ENCODE measurements at regions not wholly inside any gene's neighbourhood (a gene's known extent, or its start where the extent isn't known, plus 50 kb on each side); places are given as distances from the start of the nearest gene placed in this dataset.
"Not testable (repeated sequence)": the region's sequence is repeated elsewhere in the genome, so short reads cannot be mapped to it uniquely, and the experiment has no call there.

- no peaks in the 10 kb centered on the region for H3K27me3 Mint-ChIP-seq
- no peak overlapping the region for H3K4me3 Mint-ChIP-seq
- no peaks in the 10 kb centered on the region for H3K36me3 Mint-ChIP-seq (ENCODE audit: low read depth)
- H3K4me1 Mint-ChIP-seq (ENCODE audit: low read depth): peaks cover 33% of the 10 kb centered on the region
- no peak overlapping the region for H3K27ac Mint-ChIP-seq
- no peaks in the 10 kb centered on the region for H3K9me3 Mint-ChIP-seq
Measured at GRCh38 chr12:75953312-75953906, 78.2 kb downstream of the PHLDA1 start.

GRCh38 chr12:75951399-75952278 lies 79.9 kb downstream of the PHLDA1 start:
- no peak overlapping the region for H3K4me3 Mint-ChIP-seq
- H3K4me1 Mint-ChIP-seq (ENCODE audit: low read depth): peaks cover 42% of the 10 kb centered on the region
- peak overlapping the region; percentile 11 for H3K27ac Mint-ChIP-seq
- no peaks in the 10 kb centered on the region for H3K27me3 Mint-ChIP-seq
- H3K9me3 Mint-ChIP-seq: no peaks in the 10 kb centered on the region
- no peaks in the 10 kb centered on the region for H3K36me3 Mint-ChIP-seq (ENCODE audit: low read depth)

DNA sequence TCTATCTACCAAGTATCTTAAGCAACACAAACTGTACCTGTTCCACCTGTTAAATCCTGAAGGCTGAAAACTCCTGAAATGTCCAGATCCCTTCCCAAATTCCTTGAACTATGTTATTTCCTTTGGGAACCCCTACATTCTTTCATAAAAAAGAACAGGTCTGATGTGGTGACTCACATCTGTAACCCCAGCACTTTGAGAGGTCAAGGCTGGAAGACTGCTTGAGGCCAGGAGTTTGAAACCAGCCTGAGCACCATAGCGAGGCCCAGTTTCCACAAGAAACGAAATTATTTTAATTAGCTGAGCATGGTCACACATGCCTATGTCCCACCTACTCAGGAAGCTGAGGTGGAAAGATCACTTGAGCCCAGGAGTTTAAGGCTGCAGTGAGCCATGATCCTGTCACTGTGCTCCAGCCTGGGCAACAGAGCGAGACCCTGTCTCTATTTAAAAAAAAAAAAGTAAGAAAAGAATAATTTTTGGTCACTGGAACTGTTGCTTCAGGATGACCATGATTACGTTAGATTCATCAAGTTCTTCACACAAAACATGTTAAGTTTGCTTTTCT lies 84.3 kb downstream of the PHLDA1 start:
- Mint-ChIP-seq H3K4me3 (no peak overlapping the region), H3K4me1 (ENCODE audit: low read depth) (peaks cover 49% of the 10 kb centered on the region), H3K36me3 (ENCODE audit: low read depth) (no peaks in the 10 kb centered on the region)

DNA sequence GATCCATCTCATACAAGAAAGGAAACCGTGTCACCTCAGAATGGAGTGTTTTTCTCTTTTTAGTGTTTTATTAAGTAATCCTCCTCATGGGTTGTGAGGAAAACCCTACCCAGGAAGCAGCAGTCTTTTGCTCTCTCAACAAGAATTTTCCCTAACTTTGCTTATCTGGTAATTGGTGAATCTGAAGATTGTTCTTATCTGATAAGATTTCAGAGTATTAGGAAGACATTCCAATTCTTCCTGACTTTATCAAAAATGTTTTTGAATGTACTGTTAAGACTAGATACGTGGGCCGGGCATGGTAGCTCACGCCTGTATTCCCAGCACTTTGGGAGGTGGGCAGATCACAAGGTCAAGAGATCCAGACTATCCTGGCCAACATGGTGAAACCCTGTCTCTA lies 86.0 kb downstream of the PHLDA1 start:
- Mint-ChIP-seq H3K36me3 (ENCODE audit: low read depth) (no peaks in the 10 kb centered on the region), H3K27me3 (no peaks in the 10 kb centered on the region), H3K27ac (peak overlapping the region; percentile 99), H3K9me3 (no peaks in the 10 kb centered on the region), H3K4me1 (ENCODE audit: low read depth) (peaks cover 39% of the 10 kb centered on the region), H3K4me3 (peak overlapping the region; percentile 62)

More for the DNA sequence above, 84.3 kb downstream of the PHLDA1 start:
- no peak overlapping the region for H3K27ac Mint-ChIP-seq
- H3K9me3 Mint-ChIP-seq: no peaks in the 10 kb centered on the region
- no peaks in the 10 kb centered on the region for H3K27me3 Mint-ChIP-seq

DNA sequence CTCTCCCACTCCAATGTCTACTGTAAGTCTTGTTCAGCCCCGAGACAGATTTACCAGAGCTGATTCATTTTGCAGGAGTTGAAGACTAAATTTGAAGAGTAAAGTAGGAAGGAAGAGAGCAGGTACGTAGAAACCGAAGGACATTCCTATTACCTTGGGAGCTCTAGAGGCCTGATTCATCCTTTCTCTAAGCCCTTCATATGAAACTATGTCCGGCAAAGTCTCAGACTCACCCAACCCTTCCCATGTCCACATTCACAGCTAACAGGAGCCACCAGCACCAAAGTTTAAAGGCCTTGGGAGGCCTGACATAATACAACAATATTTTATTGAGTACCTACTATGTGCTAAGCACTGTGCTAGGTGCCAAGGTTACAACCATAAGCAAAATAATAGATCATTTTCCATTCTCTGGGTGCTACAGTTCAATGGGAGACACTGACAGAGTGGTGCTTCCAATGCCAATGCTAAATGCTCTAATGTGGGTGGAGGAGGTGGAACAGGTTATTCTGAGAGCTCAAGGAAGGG lies 86.6 kb downstream of the PHLDA1 start:
- no peaks in the 10 kb centered on the region for H3K9me3 Mint-ChIP-seq
- H3K4me3 Mint-ChIP-seq: peak overlapping the region; percentile 62
- H3K27me3 Mint-ChIP-seq: no peaks in the 10 kb centered on the region
- H3K27ac Mint-ChIP-seq: peak overlapping the region; percentile 99
- H3K36me3 Mint-ChIP-seq (ENCODE audit: low read depth): no peaks in the 10 kb centered on the region
- H3K4me1 Mint-ChIP-seq (ENCODE audit: low read depth): peaks cover 40% of the 10 kb centered on the region

- Mint-ChIP-seq H3K4me1 (ENCODE audit: low read depth) (peaks cover 43% of the 10 kb centered on the region), H3K27ac (peak overlapping the region; percentile 99), H3K9me3 (no peaks in the 10 kb centered on the region), H3K27me3 (no peaks in the 10 kb centered on the region), H3K36me3 (ENCODE audit: low read depth) (no peaks in the 10 kb centered on the region), H3K4me3 (peak overlapping the region; percentile 62)
Measured at GRCh38 chr12:75944097-75944904, 87.3 kb downstream of the PHLDA1 start.

DNA sequence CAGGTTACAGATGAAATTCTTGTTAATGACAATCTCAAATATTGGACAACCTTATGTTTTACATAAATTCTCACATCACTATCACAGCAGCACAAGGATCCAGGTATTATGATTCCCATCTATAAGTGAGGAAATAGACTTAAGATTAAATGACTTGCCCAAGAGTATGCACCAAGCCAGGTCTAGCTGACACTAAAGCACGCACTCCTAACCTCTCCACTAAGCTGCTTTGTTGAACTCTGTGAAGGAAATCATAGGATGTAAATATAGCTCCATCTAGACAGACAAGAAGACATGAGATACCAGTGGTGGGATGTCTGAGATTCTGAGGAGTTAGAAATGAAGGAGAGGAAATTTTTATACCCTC lies 87.9 kb downstream of the PHLDA1 start:
- H3K9me3 Mint-ChIP-seq: no peaks in the 10 kb centered on the region
- H3K27ac Mint-ChIP-seq: peak overlapping the region; percentile 99
- peak overlapping the region; percentile 62 for H3K4me3 Mint-ChIP-seq
- H3K4me1 Mint-ChIP-seq (ENCODE audit: low read depth): peaks cover 43% of the 10 kb centered on the region
- H3K27me3 Mint-ChIP-seq: no peaks in the 10 kb centered on the region
- H3K36me3 Mint-ChIP-seq (ENCODE audit: low read depth): no peaks in the 10 kb centered on the region

GRCh38 chr12:75941661-75942060 lies 89.9 kb downstream of the PHLDA1 start:
- H3K4me3 Mint-ChIP-seq, H3K27ac Mint-ChIP-seq: not testable (repeated sequence)

GRCh38 chr12:75939016-75939642 lies 92.4 kb downstream of the PHLDA1 start:
- peaks cover 11% of the 10 kb centered on the region for H3K4me1 Mint-ChIP-seq (ENCODE audit: low read depth)
- H3K27me3 Mint-ChIP-seq: no peaks in the 10 kb centered on the region
- no peak overlapping the region for H3K27ac Mint-ChIP-seq
- no peaks in the 10 kb centered on the region for H3K36me3 Mint-ChIP-seq (ENCODE audit: low read depth)
- H3K9me3 Mint-ChIP-seq: no peaks in the 10 kb centered on the region
- no peak overlapping the region for H3K4me3 Mint-ChIP-seq

More at GRCh38 chr12:75941661-75942060, 89.9 kb downstream of the PHLDA1 start:
- not testable (repeated sequence) for H3K27me3 Mint-ChIP-seq; H3K9me3 Mint-ChIP-seq; H3K36me3 Mint-ChIP-seq (ENCODE audit: low read depth)
- peaks cover 33% of the 10 kb centered on the region for H3K4me1 Mint-ChIP-seq (ENCODE audit: low read depth)

- Mint-ChIP-seq H3K9me3 (no peaks in the 10 kb centered on the region), H3K36me3 (ENCODE audit: low read depth) (no peaks in the 10 kb centered on the region), H3K4me1 (ENCODE audit: low read depth) (peaks cover 3% of the 10 kb centered on the region), H3K27ac (no peak overlapping the region), H3K27me3 (no peaks in the 10 kb centered on the region), H3K4me3 (no peak overlapping the region)
Measured at GRCh38 chr12:75938189-75938588, 93.4 kb downstream of the PHLDA1 start.

DNA sequence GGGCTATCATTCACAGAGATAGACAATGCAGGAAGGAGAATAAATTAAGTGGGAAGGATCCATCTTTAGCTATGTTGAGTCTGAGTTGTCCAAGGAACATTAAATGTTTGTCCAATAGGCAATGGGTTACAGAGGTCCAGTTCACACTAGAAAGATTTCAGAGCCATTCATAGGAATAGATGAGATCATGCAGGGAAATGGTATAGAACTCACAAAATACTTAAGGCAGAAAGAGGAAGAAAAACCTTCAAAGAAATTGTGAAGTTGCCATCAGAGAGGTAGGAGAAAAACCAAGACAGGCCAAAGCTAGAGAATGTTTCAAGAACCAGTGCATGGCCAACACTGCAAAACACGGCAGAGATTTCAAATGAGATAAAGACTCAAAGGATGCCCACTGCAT lies 94.1 kb downstream of the PHLDA1 start:
- Mint-ChIP-seq H3K4me1 (ENCODE audit: low read depth) (peaks cover 3% of the 10 kb centered on the region), H3K27me3 (peaks cover under 1% of the 10 kb centered on the region), H3K36me3 (ENCODE audit: low read depth) (no peaks in the 10 kb centered on the region), H3K27ac (no peak overlapping the region), H3K4me3 (no peak overlapping the region), H3K9me3 (no peaks in the 10 kb centered on the region)

- peaks cover 6% of the 10 kb centered on the region for H3K27me3 Mint-ChIP-seq
- peaks cover 3% of the 10 kb centered on the region for H3K4me1 Mint-ChIP-seq (ENCODE audit: low read depth)
- no peak overlapping the region for H3K27ac Mint-ChIP-seq
- H3K4me3 Mint-ChIP-seq: no peak overlapping the region
- peaks cover 3% of the 10 kb centered on the region for H3K9me3 Mint-ChIP-seq
- H3K36me3 Mint-ChIP-seq (ENCODE audit: low read depth): peaks cover 5% of the 10 kb centered on the region
Measured at GRCh38 chr12:75936515-75937440, 94.8 kb downstream of the PHLDA1 start.

- Mint-ChIP-seq H3K4me3 (no peak overlapping the region), H3K4me1 (ENCODE audit: low read depth) (peaks cover 3% of the 10 kb centered on the region), H3K36me3 (ENCODE audit: low read depth) (peaks cover 5% of the 10 kb centered on the region), H3K27ac (peak overlapping the region; percentile 91), H3K9me3 (peaks cover 3% of the 10 kb centered on the region), H3K27me3 (peaks cover 10% of the 10 kb centered on the region)
Measured at GRCh38 chr12:75935539-75936242, 95.9 kb downstream of the PHLDA1 start.

Data from stimulated activated naive CD8-positive, alpha-beta T cell treated with anti-CD3 and anti-CD28 coated beads, Interleukin-15, Interleukin-2, amounts not matched to agents 100 ng/mL and 50 ng/mL, for 24 hours (primary cell).